ENCODE measurements at regions not wholly inside any gene's neighbourhood (a gene's known extent, or its start where the extent isn't known, plus 50 kb on each side); places are given as distances from the start of the nearest gene placed in this dataset.

DNA sequence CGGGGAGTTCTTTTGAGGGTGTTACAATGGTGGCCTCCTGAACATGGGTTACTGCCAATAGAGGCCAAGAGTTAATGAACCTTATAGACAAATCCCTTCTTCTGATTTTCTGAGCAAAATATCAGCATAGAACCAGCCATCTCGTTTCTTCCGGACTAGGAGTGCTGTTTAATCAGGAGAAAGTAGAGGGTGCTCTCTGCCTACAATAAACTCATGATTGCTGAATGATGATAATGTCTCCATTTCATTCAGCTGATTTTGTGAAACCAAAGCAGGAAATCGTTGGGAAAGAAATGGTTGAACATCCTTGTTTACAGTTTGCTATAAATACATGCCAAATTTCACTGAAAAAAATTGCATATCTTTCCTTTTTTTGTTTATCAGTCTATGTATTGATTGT, 142.8 kb upstream of the PLSCR5 start (continued):
- TF ChIP-seq, protein P1, sequence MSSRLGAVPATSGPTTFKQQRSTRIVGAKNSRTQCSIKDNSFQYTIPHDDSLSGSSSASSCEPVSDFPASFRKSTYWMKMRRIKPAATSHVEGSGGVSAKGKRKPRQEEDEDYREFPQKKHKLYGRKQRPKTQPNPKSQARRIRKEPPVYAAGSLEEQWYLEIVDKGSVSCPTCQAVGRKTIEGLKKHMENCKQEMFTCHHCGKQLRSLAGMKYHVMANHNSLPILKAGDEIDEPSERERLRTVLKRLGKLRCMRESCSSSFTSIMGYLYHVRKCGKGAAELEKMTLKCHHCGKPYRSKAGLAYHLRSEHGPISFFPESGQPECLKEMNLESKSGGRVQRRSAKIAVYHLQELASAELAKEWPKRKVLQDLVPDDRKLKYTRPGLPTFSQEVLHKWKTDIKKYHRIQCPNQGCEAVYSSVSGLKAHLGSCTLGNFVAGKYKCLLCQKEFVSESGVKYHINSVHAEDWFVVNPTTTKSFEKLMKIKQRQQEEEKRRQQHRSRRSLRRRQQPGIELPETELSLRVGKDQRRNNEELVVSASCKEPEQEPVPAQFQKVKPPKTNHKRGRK (CRISPR knock-in tag; IDR thresholded peaks at IDR 0.05; ENCODE audit: borderline replicate concordance): no peak
- TF ChIP-seq CREB1 (CRISPR knock-in tag; IDR thresholded peaks at IDR 0.05) (no peak), JUN (CRISPR knock-in tag; IDR thresholded peaks at IDR 0.05) (no peak), ZNF138 (CRISPR knock-in tag; conservative IDR thresholded peaks at IDR 0.05) (no peak), ZBTB43 (CRISPR knock-in tag; IDR thresholded peaks at IDR 0.05) (no peak)

DNA sequence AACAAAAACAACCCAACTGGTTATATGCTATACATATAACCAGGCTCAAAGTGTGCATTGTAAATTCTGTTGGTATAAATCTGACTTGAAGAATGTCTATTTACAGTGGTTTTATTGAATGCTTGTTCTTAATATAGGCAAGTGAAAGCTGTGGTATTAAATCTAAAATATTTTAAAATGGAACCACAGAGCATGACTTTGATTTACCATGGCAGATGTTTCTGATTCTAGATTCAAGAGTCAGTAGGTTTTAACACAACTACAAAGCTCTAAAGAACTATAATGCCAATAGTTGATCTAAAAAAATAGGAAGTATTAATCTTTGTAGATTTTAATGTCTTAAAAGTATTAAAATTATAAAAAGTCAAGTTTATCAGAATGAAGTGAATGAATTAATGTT, 141.9 kb upstream of the PLSCR5 start:
- Mint-ChIP-seq H3K36me3 (no peaks in the 10 kb centered on the region), H3K9me3 (no peaks in the 10 kb centered on the region), H3K4me3 (no peak overlapping the region), H3K4me1 (peaks cover 6% of the 10 kb centered on the region; the same call in 1 of the 2 replicates), H3K27me3 (ENCODE audit: low read depth) (no peaks in the 10 kb centered on the region), H3K27ac (no peak overlapping the region)
- ChIA-PET POLR2A (no interaction called here), CTCF (no interaction called here)
- ATAC-seq (no peak), DNase-seq (ENCODE audit: low spot score) (no peak)
- TF ChIP-seq NR2C2 (CRISPR knock-in tag; IDR thresholded peaks at IDR 0.05) (no peak), TEAD4 (CRISPR knock-in tag; IDR thresholded peaks at IDR 0.05) (no peak), ESRRA (CRISPR knock-in tag; IDR thresholded peaks at IDR 0.05; ENCODE audit: borderline replicate concordance) (no peak), GTF2I (CRISPR knock-in tag; conservative IDR thresholded peaks at IDR 0.05) (no peak), JUN (CRISPR knock-in tag; IDR thresholded peaks at IDR 0.05) (no peak), FOXP1 (CRISPR knock-in tag; IDR thresholded peaks at IDR 0.05; ENCODE audit: borderline replicate concordance) (no peak), CREB1 (CRISPR knock-in tag; IDR thresholded peaks at IDR 0.05) (no peak), ZNF396 (CRISPR knock-in tag; IDR thresholded peaks at IDR 0.05; ENCODE audit: borderline replicate concordance) (no peak), ZBTB21 (CRISPR knock-in tag; IDR thresholded peaks at IDR 0.05; ENCODE audit: borderline replicate concordance) (no peak), MLX (CRISPR knock-in tag; IDR thresholded peaks at IDR 0.05) (no peak), JAZF1 (CRISPR knock-in tag; IDR thresholded peaks at IDR 0.05) (no peak)

- no peaks in the 10 kb centered on the region for H3K27me3 Mint-ChIP-seq (ENCODE audit: low read depth)
- peaks cover 6% of the 10 kb centered on the region; the same call in 1 of the 2 replicates for H3K4me1 Mint-ChIP-seq
- no peak for DNase-seq (ENCODE audit: low spot score)
- no peak overlapping the region for H3K4me3 Mint-ChIP-seq
- H3K9me3 Mint-ChIP-seq: peaks cover 5% of the 10 kb centered on the region
- no peak for ATAC-seq
- ChIA-PET CTCF (no interaction called here), POLR2A (no interaction called here)
- no peaks in the 10 kb centered on the region for H3K36me3 Mint-ChIP-seq
- no peak overlapping the region for H3K27ac Mint-ChIP-seq
- TF ChIP-seq ZNF416 (CRISPR knock-in tag; IDR thresholded peaks at IDR 0.05) (no peak), FOXP1 (CRISPR knock-in tag; IDR thresholded peaks at IDR 0.05; ENCODE audit: borderline replicate concordance) (no peak), TEAD4 (CRISPR knock-in tag; IDR thresholded peaks at IDR 0.05) (no peak), TP53 (CRISPR knock-in tag; IDR thresholded peaks at IDR 0.05) (no peak), SOX15 (CRISPR knock-in tag; IDR thresholded peaks at IDR 0.05) (no peak), EMX1 (CRISPR knock-in tag; IDR thresholded peaks at IDR 0.05) (no peak), ZBTB43 (CRISPR knock-in tag; IDR thresholded peaks at IDR 0.05) (no peak), ERG (CRISPR knock-in tag; IDR thresholded peaks at IDR 0.05) (no peak), NFATC4 (CRISPR knock-in tag; IDR thresholded peaks at IDR 0.05) (no peak)
- TF ChIP-seq, protein P2, sequence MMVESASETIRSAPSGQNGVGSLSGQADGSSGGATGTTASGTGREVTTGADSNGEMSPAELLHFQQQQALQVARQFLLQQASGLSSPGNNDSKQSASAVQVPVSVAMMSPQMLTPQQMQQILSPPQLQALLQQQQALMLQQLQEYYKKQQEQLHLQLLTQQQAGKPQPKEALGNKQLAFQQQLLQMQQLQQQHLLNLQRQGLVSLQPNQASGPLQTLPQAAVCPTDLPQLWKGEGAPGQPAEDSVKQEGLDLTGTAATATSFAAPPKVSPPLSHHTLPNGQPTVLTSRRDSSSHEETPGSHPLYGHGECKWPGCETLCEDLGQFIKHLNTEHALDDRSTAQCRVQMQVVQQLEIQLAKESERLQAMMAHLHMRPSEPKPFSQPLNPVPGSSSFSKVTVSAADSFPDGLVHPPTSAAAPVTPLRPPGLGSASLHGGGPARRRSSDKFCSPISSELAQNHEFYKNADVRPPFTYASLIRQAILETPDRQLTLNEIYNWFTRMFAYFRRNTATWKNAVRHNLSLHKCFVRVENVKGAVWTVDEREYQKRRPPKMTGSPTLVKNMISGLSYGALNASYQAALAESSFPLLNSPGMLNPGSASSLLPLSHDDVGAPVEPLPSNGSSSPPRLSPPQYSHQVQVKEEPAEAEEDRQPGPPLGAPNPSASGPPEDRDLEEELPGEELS (CRISPR knock-in tag; IDR thresholded peaks at IDR 0.05): no peak
- TF ChIP-seq, protein P3, sequence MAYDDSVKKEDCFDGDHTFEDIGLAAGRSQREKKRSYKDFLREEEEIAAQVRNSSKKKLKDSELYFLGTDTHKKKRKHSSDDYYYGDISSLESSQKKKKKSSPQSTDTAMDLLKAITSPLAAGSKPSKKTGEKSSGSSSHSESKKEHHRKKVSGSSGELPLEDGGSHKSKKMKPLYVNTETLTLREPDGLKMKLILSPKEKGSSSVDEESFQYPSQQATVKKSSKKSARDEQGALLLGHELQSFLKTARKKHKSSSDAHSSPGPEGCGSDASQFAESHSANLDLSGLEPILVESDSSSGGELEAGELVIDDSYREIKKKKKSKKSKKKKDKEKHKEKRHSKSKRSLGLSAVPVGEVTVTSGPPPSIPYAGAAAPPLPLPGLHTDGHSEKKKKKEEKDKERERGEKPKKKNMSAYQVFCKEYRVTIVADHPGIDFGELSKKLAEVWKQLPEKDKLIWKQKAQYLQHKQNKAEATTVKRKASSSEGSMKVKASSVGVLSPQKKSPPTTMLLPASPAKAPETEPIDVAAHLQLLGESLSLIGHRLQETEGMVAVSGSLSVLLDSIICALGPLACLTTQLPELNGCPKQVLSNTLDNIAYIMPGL (CRISPR knock-in tag; IDR thresholded peaks at IDR 0.05): no peak
- TF ChIP-seq, protein P4, sequence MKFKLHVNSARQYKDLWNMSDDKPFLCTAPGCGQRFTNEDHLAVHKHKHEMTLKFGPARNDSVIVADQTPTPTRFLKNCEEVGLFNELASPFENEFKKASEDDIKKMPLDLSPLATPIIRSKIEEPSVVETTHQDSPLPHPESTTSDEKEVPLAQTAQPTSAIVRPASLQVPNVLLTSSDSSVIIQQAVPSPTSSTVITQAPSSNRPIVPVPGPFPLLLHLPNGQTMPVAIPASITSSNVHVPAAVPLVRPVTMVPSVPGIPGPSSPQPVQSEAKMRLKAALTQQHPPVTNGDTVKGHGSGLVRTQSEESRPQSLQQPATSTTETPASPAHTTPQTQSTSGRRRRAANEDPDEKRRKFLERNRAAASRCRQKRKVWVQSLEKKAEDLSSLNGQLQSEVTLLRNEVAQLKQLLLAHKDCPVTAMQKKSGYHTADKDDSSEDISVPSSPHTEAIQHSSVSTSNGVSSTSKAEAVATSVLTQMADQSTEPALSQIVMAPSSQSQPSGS (CRISPR knock-in tag; IDR thresholded peaks at IDR 0.05; ENCODE audit: borderline replicate concordance, low read depth): no peak
Measured at GRCh38 chr3:146746190-146746589, 141.0 kb upstream of the PLSCR5 start.

All from WTC11 (cell line).